ENCODE measurements at regions not wholly inside any gene's neighbourhood (a gene's known extent, or its start where the extent isn't known, plus 50 kb on each side); places are given as distances from the start of the nearest gene placed in this dataset.

GRCh38 chr4:19700992-19701391 lies 550.7 kb upstream of the SLIT2 start (continued):
- TF ChIP-seq SRF (IDR thresholded peaks at IDR 0.05; ENCODE audit: low read depth in 2 of 2, low read length in 2 of 2) (no peak), IRF4 (IDR thresholded peaks at IDR 0.05; ENCODE audit: low read depth, low read length) (no peak), RAD21 (IDR thresholded peaks at IDR 0.05; ENCODE audit: insufficient read depth, low read depth, low read length) (no peak), SKIL (IDR thresholded peaks at IDR 0.05; ENCODE audit: low read depth, poor library complexity, severe bottlenecking) (no peak), ETV6 (conservative IDR thresholded peaks at IDR 0.05 in 1 of 2, IDR thresholded peaks at IDR 0.05 in 1 of 2; ENCODE audit: borderline replicate concordance in 1 of 2, low read depth in 1 of 2) (no peak)

- intact Hi-C loops (cut with micrococcal nuclease; ENCODE audit: unreplicated experiment), result no loop called here
- DNase-seq (ENCODE audit: low read depth, low spot score) (no peak), ATAC-seq (no peak), FAIRE-seq (no peak)
- H3K79me2 ChIP-seq (ENCODE audit: control insufficient read depth, insufficient read depth, low read length), result no peaks in the 10 kb centered on the region
- no peak overlapping the region for H2AFZ ChIP-seq (ENCODE audit: control insufficient read depth, low read depth, low read length)
- in situ Hi-C loops (cut with MboI), result no loop called here
- H3K4me2 ChIP-seq (ENCODE audit: control insufficient read depth, insufficient read depth), result no peak overlapping the region
- no peaks in the 10 kb centered on the region for H3K36me3 ChIP-seq (ENCODE audit: control insufficient read depth in 2 of 2, insufficient read depth in 2 of 2, low read length in 1 of 2)
- H4K20me1 ChIP-seq (ENCODE audit: control insufficient read depth, insufficient read depth), result no peaks in the 10 kb centered on the region
- ChIA-PET CTCF (no interaction called here), POLR2A (no interaction called here), RAD21 (ENCODE audit: unreplicated experiment) (no interaction called here), SMC1A (ENCODE audit: uncharacterized antibody, unreplicated experiment) (no interaction called here)
- H3K4me3 ChIP-seq, result no peak overlapping the region
- H3K27me3 ChIP-seq (replicated peaks in 1 of 2; ENCODE audit: control insufficient read depth in 2 of 2, insufficient read depth in 2 of 2, low read length in 1 of 2), result no peaks in the 10 kb centered on the region
- no peak overlapping the region for H3K9ac ChIP-seq (ENCODE audit: control insufficient read depth, insufficient read depth, low read length)
- H3K27ac ChIP-seq (ENCODE audit: control insufficient read depth, insufficient read depth), result no peak overlapping the region
- no peaks in the 10 kb centered on the region for H3K9me3 ChIP-seq (replicated peaks; ENCODE audit: control insufficient read depth, insufficient read depth, low read length)
- BruUV-seq (replicated peaks), result no TSS peak
- WGBS (ENCODE audit: insufficient coverage, insufficient replicate concordance, low lambda C conversion rate, missing lambda C conversion rate), result 43% methylated on average over 1 of the region's 1 CpG
- no peaks in the 10 kb centered on the region for H3K4me1 ChIP-seq (ENCODE audit: control insufficient read depth, insufficient read depth, low read length)
- no peak for TF ChIP-seq ZNF622 (IDR thresholded peaks at IDR 0.05)
- no peak for TF ChIP-seq SUPT20H (IDR thresholded peaks at IDR 0.05; ENCODE audit: borderline replicate concordance, control insufficient read depth, low read depth, low read length)
- TF ChIP-seq CBX3 (IDR thresholded peaks at IDR 0.05; ENCODE audit: borderline replicate concordance, low read depth), result no peak
- no peak for TF ChIP-seq POLR2AphosphoS2 (IDR thresholded peaks at IDR 0.05; ENCODE audit: low read depth, low read length)
- TF ChIP-seq MLLT1 (IDR thresholded peaks at IDR 0.05), result no peak
- no peak for TF ChIP-seq ETV6 (conservative IDR thresholded peaks at IDR 0.05 in 1 of 2, IDR thresholded peaks at IDR 0.05 in 1 of 2; ENCODE audit: borderline replicate concordance in 1 of 2, low read depth in 1 of 2)
- no peak for TF ChIP-seq BCL3 (IDR thresholded peaks at IDR 0.05; ENCODE audit: borderline replicate concordance, insufficient read depth, low read depth, low read length, poor library complexity, severe bottlenecking)
- no peak for TF ChIP-seq SMAD1 (IDR thresholded peaks at IDR 0.05; ENCODE audit: low read depth, partially characterized antibody)
- no peak for TF ChIP-seq NBN (IDR thresholded peaks at IDR 0.05)
- TF ChIP-seq ZNF687 (IDR thresholded peaks at IDR 0.05), result no peak
Observed at GRCh38 chr4:19698961-19699360, 552.7 kb upstream of the SLIT2 start.

Data from GM12878 (cell line).